Loucy (cell line): ENCODE measurements at regions not wholly inside any gene's neighbourhood (a gene's known extent, or its start where the extent isn't known, plus 50 kb on each side); places are given as distances from the start of the nearest gene placed in this dataset.

ENCODE experiments used
- H2AFZ ChIP-seq: fragments of 200-600 bp; sonication (generic); 2 replicates; pipeline ENCODE4 v1.6.0; 2016; ENCODE audit warnings: antibody characterized with exemption, mild to moderate bottlenecking, low read length, moderate library complexity
- H3F3A ChIP-seq: fragments of 200-600 bp; 2 replicates; pipeline ENCODE4 v1.6.0; 2016; ENCODE audit warnings: antibody characterized with exemption, low read depth, mild to moderate bottlenecking
- H3K27me3 ChIP-seq: fragments of 200-600 bp; sonication (generic); 2 replicates; pipeline ENCODE4 v1.6.1; 2014; ENCODE audit warnings: low read length, mild to moderate bottlenecking; ENCODE audit not compliant: insufficient read depth, poor library complexity, severe bottlenecking
- H3K36me3 ChIP-seq: fragments of 200-600 bp; sonication (generic); 2 replicates; pipeline ENCODE4 v1.6.1; 2016; ENCODE audit warnings: low read length; ENCODE audit not compliant: insufficient read depth
- H3K4me1 ChIP-seq: fragments of 200-600 bp; sonication (generic); 2 replicates; pipeline ENCODE4 v1.5.1; 2014; ENCODE audit warnings: low read length, mild to moderate bottlenecking; ENCODE audit not compliant: insufficient read depth, poor library complexity, severe bottlenecking
- H3K4me2 ChIP-seq: fragments of 200-600 bp; sonication (generic); 2 replicates; pipeline ENCODE4 v1.6.0; 2014; ENCODE audit warnings: antibody characterized with exemption, low read length, low read depth, mild to moderate bottlenecking; ENCODE audit not compliant: poor library complexity, severe bottlenecking
- H3K4me3 ChIP-seq: fragments of 200-600 bp; sonication (generic); 2 replicates; pipeline ENCODE4 v1.5.1; 2014; ENCODE audit warnings: low read length, mild to moderate bottlenecking, mixed read lengths; ENCODE audit not compliant: poor library complexity, severe bottlenecking
- H3K79me2 ChIP-seq: fragments of 200-600 bp; sonication (generic); 2 replicates; pipeline ENCODE4 v1.6.1; 2014; ENCODE audit warnings: low read length; ENCODE audit not compliant: insufficient read depth
- H3K9ac ChIP-seq: fragments of 200-600 bp; sonication (generic); 2 replicates; pipeline ENCODE4 v1.6.0; 2014; ENCODE audit warnings: mild to moderate bottlenecking, low read depth, low read length, moderate library complexity; ENCODE audit not compliant: poor library complexity, severe bottlenecking
- H3K9me2 ChIP-seq: fragments of 200-600 bp; sonication (generic); replicated peaks from 2 replicates; pipeline ENCODE4 v1.6.1; 2016; ENCODE audit warnings: low read depth, low read length, mixed read lengths
- H3K9me3 ChIP-seq: fragments of 200-600 bp; sonication (generic); 2 replicates; pipeline ENCODE4 v1.6.1; 2014; ENCODE audit warnings: mild to moderate bottlenecking, antibody characterized with exemption, low read length, low read depth; ENCODE audit not compliant: insufficient read depth
- H4K20me1 ChIP-seq: fragments of 200-600 bp; sonication (generic); 2 replicates; pipeline ENCODE4 v1.6.0; 2014; ENCODE audit warnings: antibody characterized with exemption, low read length, mild to moderate bottlenecking; ENCODE audit not compliant: insufficient read depth, poor library complexity, severe bottlenecking
- EZH2phosphoT487 ChIP-seq: fragments of 200-600 bp; IDR thresholded peaks from 2 replicates; pipeline ENCODE4 v1.6.1; 2018; ENCODE audit warnings: antibody characterized with exemption, mild to moderate bottlenecking, moderate library complexity, borderline replicate concordance
- TF ChIP-seq, protein P1 (sequence below): fragments of 200-600 bp; sonication (generic); conservative IDR thresholded peaks from 2 replicates; pipeline ENCODE4 v1.5.1; 2014; ENCODE audit warnings: mild to moderate bottlenecking, antibody characterized with exemption, low read length

DNA sequence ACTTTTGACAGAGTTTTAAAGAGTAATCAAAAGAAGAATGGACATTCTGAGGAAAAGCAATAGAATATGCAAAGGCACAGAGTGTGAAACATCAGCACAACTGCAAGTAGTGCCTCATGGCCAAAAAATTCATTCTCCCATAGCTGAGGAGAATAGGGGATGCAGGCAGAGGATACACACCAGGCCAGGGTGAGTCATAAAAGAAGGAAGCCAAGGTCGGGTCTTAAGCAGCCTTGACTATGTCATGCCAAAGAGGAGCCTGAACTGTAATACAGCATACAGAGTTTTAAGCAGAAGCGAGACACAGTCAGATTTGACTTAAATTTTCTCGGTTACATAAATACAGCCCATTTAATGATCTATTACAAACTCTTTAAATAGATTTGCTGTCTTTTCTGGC is 165.0 kb downstream of the LNPK start:
- Histone ChIP-seq H4K20me1 (no peaks in the 10 kb centered on the region), H3K79me2 (no peaks in the 10 kb centered on the region), H3K4me2 (no peak overlapping the region), H3F3A (no peaks in the 10 kb centered on the region), H3K4me1 (no peaks in the 10 kb centered on the region), H3K4me3 (no peak overlapping the region), H3K9ac (no peak overlapping the region), H3K27me3 (no peaks in the 10 kb centered on the region), H2AFZ (no peak overlapping the region), H3K36me3 (no peaks in the 10 kb centered on the region), H3K9me2 (no peaks in the 10 kb centered on the region), H3K9me3 (no peaks in the 10 kb centered on the region)
- TF ChIP-seq EZH2phosphoT487: no peak
- TF ChIP-seq, protein P1, sequence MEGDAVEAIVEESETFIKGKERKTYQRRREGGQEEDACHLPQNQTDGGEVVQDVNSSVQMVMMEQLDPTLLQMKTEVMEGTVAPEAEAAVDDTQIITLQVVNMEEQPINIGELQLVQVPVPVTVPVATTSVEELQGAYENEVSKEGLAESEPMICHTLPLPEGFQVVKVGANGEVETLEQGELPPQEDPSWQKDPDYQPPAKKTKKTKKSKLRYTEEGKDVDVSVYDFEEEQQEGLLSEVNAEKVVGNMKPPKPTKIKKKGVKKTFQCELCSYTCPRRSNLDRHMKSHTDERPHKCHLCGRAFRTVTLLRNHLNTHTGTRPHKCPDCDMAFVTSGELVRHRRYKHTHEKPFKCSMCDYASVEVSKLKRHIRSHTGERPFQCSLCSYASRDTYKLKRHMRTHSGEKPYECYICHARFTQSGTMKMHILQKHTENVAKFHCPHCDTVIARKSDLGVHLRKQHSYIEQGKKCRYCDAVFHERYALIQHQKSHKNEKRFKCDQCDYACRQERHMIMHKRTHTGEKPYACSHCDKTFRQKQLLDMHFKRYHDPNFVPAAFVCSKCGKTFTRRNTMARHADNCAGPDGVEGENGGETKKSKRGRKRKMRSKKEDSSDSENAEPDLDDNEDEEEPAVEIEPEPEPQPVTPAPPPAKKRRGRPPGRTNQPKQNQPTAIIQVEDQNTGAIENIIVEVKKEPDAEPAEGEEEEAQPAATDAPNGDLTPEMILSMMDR: no peak

DNA sequence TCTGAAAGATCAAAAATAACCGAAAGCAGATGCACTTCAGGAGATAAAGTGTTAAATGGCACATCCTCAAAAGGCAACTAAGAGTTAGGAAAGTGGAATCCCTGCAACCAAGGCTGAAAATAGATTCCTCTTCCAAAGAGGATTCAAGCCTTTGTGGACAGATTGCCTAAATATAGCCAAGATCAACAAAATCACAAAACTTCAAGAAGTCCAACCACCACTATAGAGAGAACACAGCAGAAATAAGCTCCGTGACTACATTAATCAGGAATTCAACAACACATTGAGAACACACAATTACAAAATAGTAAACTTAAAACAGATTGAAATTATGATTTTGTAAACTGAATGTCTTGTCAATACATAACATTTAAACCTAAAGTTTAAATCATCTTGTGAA is 165.7 kb downstream of the LNPK start:
- Histone ChIP-seq H3F3A (no peaks in the 10 kb centered on the region), H3K79me2 (no peaks in the 10 kb centered on the region), H3K4me3 (no peak overlapping the region), H3K9me3 (no peaks in the 10 kb centered on the region), H3K27me3 (no peaks in the 10 kb centered on the region), H2AFZ (no peak overlapping the region), H3K9me2 (no peaks in the 10 kb centered on the region), H4K20me1 (no peaks in the 10 kb centered on the region), H3K4me1 (no peaks in the 10 kb centered on the region), H3K36me3 (no peaks in the 10 kb centered on the region), H3K9ac (no peak overlapping the region), H3K4me2 (no peak overlapping the region)
- TF ChIP-seq, protein P1: no peak
- no peak for TF ChIP-seq EZH2phosphoT487

- Histone ChIP-seq H3F3A (no peaks in the 10 kb centered on the region), H3K9ac (no peak overlapping the region), H3K79me2 (no peaks in the 10 kb centered on the region), H3K4me3 (no peak overlapping the region), H2AFZ (no peak overlapping the region), H3K4me2 (no peak overlapping the region), H3K4me1 (no peaks in the 10 kb centered on the region), H3K27me3 (no peaks in the 10 kb centered on the region), H4K20me1 (no peaks in the 10 kb centered on the region), H3K9me2 (no peaks in the 10 kb centered on the region), H3K9me3 (no peaks in the 10 kb centered on the region), H3K36me3 (no peaks in the 10 kb centered on the region)
- TF ChIP-seq, protein P1: no peak
- no peak for TF ChIP-seq EZH2phosphoT487
Measured at GRCh38 chr2:175834477-175834876, 167.6 kb downstream of the LNPK start.
